Naive thymus-derived CD8-positive, alpha-beta T cell (primary cell): ENCODE measurements at regions not wholly inside any gene's neighbourhood (a gene's known extent, or its start where the extent isn't known, plus 50 kb on each side); places are given as distances from the start of the nearest gene placed in this dataset.

ENCODE experiments used
- ATAC-seq, 2 donors: fragments of 150-1000 bp; cut with Tn5 transposase in 1 of 2; sonication (Bioruptor Pico), chemical (Tn5 transposase) in 1 of 2; 1 replicate in 1 of 2; 2 replicates in 1 of 2; pipeline ENCODE4 v1.10.0; 2021; ENCODE audit warnings: mild to moderate bottlenecking in 2 of 2, moderate library complexity in 2 of 2
- POLR2A ChIA-PET: fragments of 350-600 bp; sonication (Branson Sonifier 250); formaldehyde crosslinking; loops from one replicate; lab custom pipeline; 2021; ENCODE audit warnings: antibody characterized with exemption; lab: Charles Lee
- DNase-seq, 10 donors: peaks; one replicate each; pipeline versions ENCODE4 v3.0.0 to v3.0.0-alpha.2; 2020 to 2022
- H3K27ac Mint-ChIP-seq, 10 donors: one replicate each; pipeline ENCODE4 v1.8.0; 2020 to 2022; ENCODE audit warnings: mild to moderate bottlenecking in 10 of 10, mixed read lengths in 10 of 10, moderate library complexity in 4 of 10, inconsistent platforms in 1 of 10
- H3K27me3 Mint-ChIP-seq, 5 donors: one replicate each; pipeline ENCODE4 v1.8.0; 2021 to 2022; ENCODE audit warnings: mixed read lengths in 5 of 5
- H3K36me3 Mint-ChIP-seq, 3 donors: one replicate each; pipeline ENCODE4 v1.8.0; 2020 to 2022; ENCODE audit warnings: mixed read lengths in 3 of 3, mild to moderate bottlenecking in 2 of 3, inconsistent platforms in 1 of 3
- H3K4me1 Mint-ChIP-seq, 4 donors: one replicate each; pipeline ENCODE4 v1.8.0; 2021 to 2022; ENCODE audit warnings: mixed read lengths in 4 of 4
- H3K4me3 Mint-ChIP-seq, 10 donors: one replicate each; pipeline ENCODE4 v1.8.0; 2020 to 2022; ENCODE audit warnings: mild to moderate bottlenecking in 10 of 10, mixed read lengths in 10 of 10, moderate library complexity in 6 of 10, inconsistent platforms in 1 of 10
- H3K9me3 Mint-ChIP-seq, 9 donors: one replicate each; pipeline ENCODE4 v1.8.0; 2020 to 2022; ENCODE audit warnings: mixed read lengths in 9 of 9, mild to moderate bottlenecking in 3 of 9, inconsistent platforms in 1 of 9, moderate library complexity in 1 of 9

GRCh38 chr10:44818041-44818649, 93.0 kb upstream of the TMEM72 start:
- Mint-ChIP-seq H3K36me3 (no peaks in the 10 kb centered on the region), H3K27ac (no peak overlapping the region), H3K27me3 (peaks cover 6 to 65% (median 16%) of the 10 kb centered on the region in 5 donors), H3K4me1 (no peaks in the 10 kb centered on the region), H3K4me3 (no peak overlapping the region), H3K9me3 (peaks cover 0 to 14% (median 3%) of the 10 kb centered on the region in 9 donors)
- POLR2A ChIA-PET, result no interaction called here
- DNase-seq, result no peak
- no peak for ATAC-seq

DNA sequence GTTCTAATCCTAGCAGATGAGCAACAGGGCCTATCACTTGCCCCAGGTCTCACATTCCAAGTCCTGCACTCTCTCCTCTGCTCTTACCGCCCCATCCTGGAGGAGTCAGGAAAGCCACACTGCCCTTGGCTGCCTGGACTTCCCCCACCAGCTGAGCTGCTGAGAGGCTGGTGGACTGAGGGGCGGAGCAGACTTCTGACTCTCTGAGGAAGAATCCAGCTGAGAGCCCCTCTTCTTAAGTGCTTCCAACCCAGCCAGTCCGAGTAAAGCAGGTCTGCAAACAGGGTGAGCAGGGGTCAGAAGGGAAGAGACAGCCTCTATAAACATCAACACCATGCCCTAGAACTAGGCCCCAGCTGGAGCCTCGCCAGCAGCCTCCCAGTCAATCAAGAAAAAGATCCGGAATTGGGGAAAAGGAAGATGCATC, 92.4 kb upstream of the TMEM72 start:
- Mint-ChIP-seq H3K4me3 (no peak overlapping the region), H3K36me3 (no peaks in the 10 kb centered on the region), H3K27ac (no peak overlapping the region), H3K4me1 (no peaks in the 10 kb centered on the region), H3K27me3 (peaks cover 5 to 61% (median 16%) of the 10 kb centered on the region in 5 donors), H3K9me3 (peaks cover 0 to 8% (median 0%) of the 10 kb centered on the region in 9 donors)
- no peak for ATAC-seq
- POLR2A ChIA-PET, result no interaction called here
- no peak for DNase-seq

GRCh38 chr10:44820094-44820493, 91.0 kb upstream of the TMEM72 start:
- ATAC-seq, result no peak

GRCh38 chr10:44821290-44821689, 89.8 kb upstream of the TMEM72 start:
- no peaks in the 10 kb centered on the region for H3K36me3 Mint-ChIP-seq
- DNase-seq, result no peak
- no peaks in the 10 kb centered on the region for H3K9me3 Mint-ChIP-seq
- no peak overlapping the region for H3K27ac Mint-ChIP-seq
- no peaks in the 10 kb centered on the region for H3K4me1 Mint-ChIP-seq
- ATAC-seq, result no peak
- H3K4me3 Mint-ChIP-seq, result no peak overlapping the region
- H3K27me3 Mint-ChIP-seq, result peaks cover 2 to 55% (median 16%) of the 10 kb centered on the region in 5 donors
- POLR2A ChIA-PET, result no interaction called here

More at GRCh38 chr10:44820094-44820493, 91.0 kb upstream of the TMEM72 start:
- no peak for DNase-seq
- Mint-ChIP-seq H3K4me3 (no peak overlapping the region), H3K27me3 (peaks cover 2 to 52% (median 16%) of the 10 kb centered on the region in 5 donors), H3K27ac (no peak overlapping the region), H3K4me1 (no peaks in the 10 kb centered on the region), H3K36me3 (no peaks in the 10 kb centered on the region), H3K9me3 (no peaks in the 10 kb centered on the region)
- POLR2A ChIA-PET, result no interaction called here

DNA sequence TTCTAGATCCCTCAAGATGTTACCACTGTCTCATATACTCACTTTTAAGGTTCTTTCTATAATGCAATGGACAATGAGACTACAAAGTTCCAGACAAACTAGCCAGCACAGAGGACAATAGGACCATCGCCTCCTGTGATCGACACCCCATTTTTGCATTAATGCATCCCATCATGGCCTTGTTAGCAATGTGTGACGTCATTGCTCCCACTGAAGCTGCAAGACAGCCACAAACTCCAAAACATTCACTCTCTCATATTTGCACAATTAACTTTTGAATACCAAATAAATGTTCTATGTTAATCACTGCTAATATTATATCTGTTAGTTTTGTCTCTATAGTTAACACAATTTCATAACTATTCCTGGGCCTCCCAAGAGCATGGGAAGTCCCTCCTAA, 88.8 kb upstream of the TMEM72 start:
- ATAC-seq (no peak), DNase-seq (no peak)
- Mint-ChIP-seq H3K9me3 (no peaks in the 10 kb centered on the region), H3K27ac (no peak overlapping the region), H3K4me3 (no peak overlapping the region), H3K36me3 (no peaks in the 10 kb centered on the region), H3K4me1 (no peaks in the 10 kb centered on the region), H3K27me3 (peaks cover 0 to 60% (median 15%) of the 10 kb centered on the region in 5 donors)
- POLR2A ChIA-PET, result no interaction called here

DNA sequence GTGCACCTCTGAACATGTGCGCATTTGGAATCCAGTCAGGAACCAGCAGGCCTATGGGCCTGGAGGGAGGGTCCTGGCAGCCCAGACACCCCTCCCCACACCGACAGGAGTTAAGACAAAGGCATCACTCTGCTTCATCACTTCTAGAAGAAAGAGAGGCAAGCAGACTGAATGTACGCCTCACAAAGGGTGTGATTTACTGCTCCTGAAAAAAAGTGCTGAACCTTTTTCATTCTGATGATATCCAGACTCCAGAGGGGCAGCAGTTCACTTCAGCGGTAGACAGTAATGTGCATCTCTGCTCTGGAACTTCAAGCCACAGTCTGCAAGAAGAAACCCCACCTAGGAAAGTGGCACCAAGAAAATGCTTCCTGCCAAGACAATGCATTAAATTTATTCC, 88.2 kb upstream of the TMEM72 start:
- DNase-seq (no peak), ATAC-seq (no peak)
- H3K4me1 Mint-ChIP-seq, result no peaks in the 10 kb centered on the region
- H3K27me3 Mint-ChIP-seq, result peaks cover 0 to 55% (median 11%) of the 10 kb centered on the region in 5 donors
- no peaks in the 10 kb centered on the region for H3K9me3 Mint-ChIP-seq
- POLR2A ChIA-PET, result no interaction called here
- no peak overlapping the region for H3K27ac Mint-ChIP-seq
- H3K4me3 Mint-ChIP-seq, result no peak overlapping the region
- no peaks in the 10 kb centered on the region for H3K36me3 Mint-ChIP-seq

DNA sequence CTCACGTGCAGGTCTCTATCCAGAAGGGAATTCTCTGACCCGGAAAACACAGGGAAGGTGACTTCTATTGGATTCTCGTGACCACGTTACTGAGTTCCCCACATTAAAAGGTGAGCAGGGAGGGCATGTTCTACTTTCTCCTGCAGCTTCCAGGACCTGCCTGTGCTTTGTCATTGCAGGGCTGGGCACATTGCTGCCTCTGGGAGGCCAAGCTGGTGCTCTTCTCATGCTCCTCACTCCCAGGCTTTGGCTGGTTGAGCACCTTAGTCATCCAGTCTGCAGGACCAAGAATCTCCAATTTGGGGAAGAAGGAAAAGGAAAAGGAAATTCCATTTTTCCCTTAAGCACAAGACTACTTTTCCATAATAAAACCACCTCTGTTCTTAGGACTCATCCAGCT, 86.5 kb upstream of the TMEM72 start:
- H3K9me3 Mint-ChIP-seq, result no peaks in the 10 kb centered on the region
- no peak for DNase-seq
- no peaks in the 10 kb centered on the region for H3K4me1 Mint-ChIP-seq
- POLR2A ChIA-PET, result no interaction called here
- no peaks in the 10 kb centered on the region for H3K36me3 Mint-ChIP-seq
- no peak for ATAC-seq
- H3K27ac Mint-ChIP-seq, result no peak overlapping the region
- H3K4me3 Mint-ChIP-seq, result no peak overlapping the region
- peaks cover 0 to 41% (median 2%) of the 10 kb centered on the region in 5 donors for H3K27me3 Mint-ChIP-seq

DNA sequence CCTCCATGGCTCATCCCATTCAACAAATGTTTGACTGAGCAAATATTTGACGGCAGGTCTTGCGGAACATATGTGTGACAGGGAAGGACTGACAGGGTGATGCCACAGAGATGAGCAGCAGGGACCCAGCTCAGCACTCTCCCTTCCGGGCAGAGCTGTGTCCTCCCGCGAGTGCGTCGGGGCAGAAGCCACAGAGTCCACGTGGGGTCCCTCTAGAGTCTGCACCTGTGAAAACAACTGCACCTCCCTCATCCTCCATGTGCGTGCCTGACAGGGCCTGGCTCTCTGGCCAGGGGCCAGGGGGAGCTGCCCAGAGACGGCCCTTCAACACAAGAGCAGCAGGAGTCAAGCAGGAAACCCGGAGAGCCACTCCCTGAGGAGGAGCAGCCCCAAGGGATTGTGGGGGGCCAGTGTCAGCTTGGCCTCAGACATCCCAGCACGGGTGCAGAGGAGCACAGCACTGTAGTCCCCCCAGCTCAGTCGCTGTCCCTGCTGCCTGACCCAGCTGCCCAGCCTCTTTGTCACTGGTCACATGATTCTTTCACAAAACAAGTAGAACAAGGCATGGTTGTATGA, 83.6 kb upstream of the TMEM72 start:
- Mint-ChIP-seq H3K27me3 (peaks cover 0 to 14% (median 2%) of the 10 kb centered on the region in 5 donors), H3K9me3 (no peaks in the 10 kb centered on the region), H3K27ac (no peak overlapping the region), H3K4me1 (peaks cover 0 to 6% (median 1%) of the 10 kb centered on the region in 4 donors), H3K36me3 (no peaks in the 10 kb centered on the region), H3K4me3 (no peak overlapping the region)
- POLR2A ChIA-PET, result no interaction called here
- DNase-seq (no peak), ATAC-seq (no peak)

GRCh38 chr10:44828508-44829142, 82.5 kb upstream of the TMEM72 start:
- Mint-ChIP-seq H3K4me3 (no peak overlapping the region), H3K27me3 (peaks cover 0 to 11% (median 2%) of the 10 kb centered on the region in 5 donors), H3K4me1 (peaks cover 0 to 6% (median 1%) of the 10 kb centered on the region in 4 donors), H3K27ac (no peak overlapping the region), H3K36me3 (no peaks in the 10 kb centered on the region), H3K9me3 (no peaks in the 10 kb centered on the region)
- DNase-seq (no peak), ATAC-seq (no peak)
- POLR2A ChIA-PET, result no interaction called here

DNA sequence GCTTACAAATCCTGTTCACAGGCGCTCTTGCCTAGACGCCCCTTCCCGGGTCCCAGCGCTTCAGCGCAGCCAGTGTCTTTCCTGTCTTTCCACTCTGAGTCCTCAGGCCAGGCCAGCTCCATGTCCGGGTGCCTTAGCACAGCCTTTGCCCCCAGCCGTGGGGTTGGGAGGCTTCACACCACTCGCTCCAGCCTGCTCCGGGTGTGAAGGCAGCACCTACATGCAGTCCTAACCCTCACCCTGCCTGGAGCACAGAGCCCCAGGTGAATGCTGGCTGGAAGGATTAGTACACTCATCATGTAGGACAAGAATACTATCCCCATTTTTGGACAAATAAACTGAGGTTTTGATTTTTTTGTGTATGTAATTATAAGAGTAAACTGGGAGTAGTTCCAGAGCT, 81.7 kb upstream of the TMEM72 start:
- no peak for ATAC-seq

GRCh38 chr10:44830022-44830421, 81.1 kb upstream of the TMEM72 start:
- POLR2A ChIA-PET, result no interaction called here

More for the DNA sequence above, 81.7 kb upstream of the TMEM72 start:
- no peaks in the 10 kb centered on the region for H3K36me3 Mint-ChIP-seq
- POLR2A ChIA-PET, result no interaction called here
- H3K27me3 Mint-ChIP-seq, result peaks cover 0 to 11% (median 2%) of the 10 kb centered on the region in 5 donors
- H3K9me3 Mint-ChIP-seq, result no peaks in the 10 kb centered on the region
- H3K4me3 Mint-ChIP-seq, result no peak overlapping the region
- H3K4me1 Mint-ChIP-seq, result peaks cover 0 to 6% (median 1%) of the 10 kb centered on the region in 4 donors
- DNase-seq, result no peak
- no peak overlapping the region for H3K27ac Mint-ChIP-seq

GRCh38 chr10:44831581-44831980, 79.6 kb upstream of the TMEM72 start:
- Mint-ChIP-seq H3K4me3 (no peak overlapping the region), H3K27ac (no peak overlapping the region), H3K36me3 (no peaks in the 10 kb centered on the region), H3K4me1 (peaks cover 0 to 6% (median 1%) of the 10 kb centered on the region in 4 donors), H3K9me3 (no peaks in the 10 kb centered on the region), H3K27me3 (peaks cover 0 to 6% (median 2%) of the 10 kb centered on the region in 5 donors)
- DNase-seq, result no peak
- no peak for ATAC-seq
- POLR2A ChIA-PET, result no interaction called here

More at GRCh38 chr10:44830022-44830421, 81.1 kb upstream of the TMEM72 start:
- peaks cover 0 to 6% (median 1%) of the 10 kb centered on the region in 4 donors for H3K4me1 Mint-ChIP-seq
- H3K27me3 Mint-ChIP-seq, result peaks cover 0 to 11% (median 2%) of the 10 kb centered on the region in 5 donors
- ATAC-seq (no peak), DNase-seq (no peak)
- no peaks in the 10 kb centered on the region for H3K9me3 Mint-ChIP-seq
- no peak overlapping the region for H3K4me3 Mint-ChIP-seq
- H3K27ac Mint-ChIP-seq, result no peak overlapping the region
- H3K36me3 Mint-ChIP-seq, result no peaks in the 10 kb centered on the region

DNA sequence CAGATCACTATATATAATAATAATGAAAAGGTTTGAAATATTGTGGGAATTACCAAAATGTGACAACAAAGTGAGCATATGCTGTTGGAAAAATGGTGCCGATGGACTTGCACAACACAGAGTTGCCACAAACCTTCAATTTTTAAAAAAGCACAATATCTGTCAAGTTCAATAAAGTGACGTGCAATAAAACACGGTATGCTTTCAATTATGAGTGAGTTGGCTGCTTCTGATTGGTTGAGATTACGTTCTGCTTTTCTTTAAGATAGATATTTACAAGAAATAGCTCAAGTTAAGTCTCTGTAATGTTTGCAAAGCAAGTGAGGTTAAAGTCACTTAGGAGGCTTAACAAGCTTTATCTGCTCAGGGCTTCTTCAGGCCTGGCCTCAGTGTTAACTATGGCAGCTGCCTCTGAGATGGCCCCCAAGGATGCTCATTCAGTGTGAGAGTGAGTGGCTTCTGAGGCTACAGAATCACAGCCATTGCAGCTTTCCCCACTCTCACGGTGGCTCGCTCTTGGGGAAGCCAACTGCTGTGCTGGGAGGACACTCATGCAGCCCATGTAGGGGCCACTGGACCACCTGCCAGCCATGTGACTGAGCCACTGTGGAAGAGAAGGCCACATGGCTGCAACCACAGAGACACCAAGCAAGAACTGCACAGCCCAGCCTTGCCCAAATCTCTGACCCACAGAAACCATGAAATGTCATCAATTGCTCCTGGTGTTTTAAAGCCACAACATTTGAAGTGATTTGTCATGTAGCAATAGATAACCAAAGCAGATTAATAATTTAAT, 78.3 kb upstream of the TMEM72 start:
- Mint-ChIP-seq H3K27ac (no peak overlapping the region), H3K9me3 (no peaks in the 10 kb centered on the region), H3K4me1 (peaks cover 0 to 6% (median 1%) of the 10 kb centered on the region in 4 donors), H3K36me3 (no peaks in the 10 kb centered on the region), H3K4me3 (no peak overlapping the region), H3K27me3 (peaks cover 0 to 3% (median under 1%) of the 10 kb centered on the region in 5 donors)
- DNase-seq, result no peak
- POLR2A ChIA-PET, result no interaction called here
- no peak for ATAC-seq
